GM23248 (cell line): ENCODE measurements at regions not wholly inside any gene's neighbourhood (a gene's known extent, or its start where the extent isn't known, plus 50 kb on each side); places are given as distances from the start of the nearest gene placed in this dataset.

Experiments used
- EZH2 ChIP-seq: fragments of 200-600 bp; sonication (generic); IDR thresholded peaks from 2 replicates; pipeline ENCODE4 v1.6.1; 2018; ENCODE audit warnings: antibody characterized with exemption, mild to moderate bottlenecking; ENCODE audit not compliant: insufficient read depth, poor library complexity, severe bottlenecking
- EZH2phosphoT487 ChIP-seq: fragments of 200-600 bp; sonication (generic); IDR thresholded peaks from 2 replicates; pipeline ENCODE4 v1.6.1; 2018; ENCODE audit warnings: antibody characterized with exemption, moderate library complexity, mild to moderate bottlenecking, low read depth; ENCODE audit not compliant: insufficient read depth

GRCh38 chr18:24543086-24543794, 82.8 kb downstream of the HRH4 start:
- TF ChIP-seq EZH2 (no peak), EZH2phosphoT487 (no peak)
